ENCODE measurements at regions not wholly inside any gene's neighbourhood (a gene's known extent, or its start where the extent isn't known, plus 50 kb on each side); places are given as distances from the start of the nearest gene placed in this dataset.

GRCh38 chr9:118785456-118785855 is 583.8 kb downstream of the BRINP1 start:
- DNase-seq: no peak

GRCh38 chr9:118786877-118787276 is 582.4 kb downstream of the BRINP1 start:
- no peak for DNase-seq

GRCh38 chr9:118809160-118809625 is 560.0 kb downstream of the BRINP1 start:
- no peak for DNase-seq

GRCh38 chr9:118829334-118829733 is 539.9 kb downstream of the BRINP1 start:
- no peak for DNase-seq

- no peak for DNase-seq
Observed at GRCh38 chr9:118832371-118832770, 536.9 kb downstream of the BRINP1 start.

GRCh38 chr9:118836891-118837290 is 532.3 kb downstream of the BRINP1 start:
- DNase-seq: no peak

- no peak for DNase-seq
Observed at GRCh38 chr9:118871531-118871930, 497.7 kb downstream of the BRINP1 start.

- no peak for DNase-seq
Observed at GRCh38 chr9:118882684-118883083, 486.6 kb downstream of the BRINP1 start.

GRCh38 chr9:118883411-118883810 is 485.8 kb downstream of the BRINP1 start:
- DNase-seq: no peak

GRCh38 chr9:118891213-118891612 is 478.0 kb downstream of the BRINP1 start:
- DNase-seq: no peak

GRCh38 chr9:118896324-118897000 is 472.8 kb downstream of the BRINP1 start:
- no peak for DNase-seq

GRCh38 chr9:118918180-118918579 is 451.1 kb downstream of the BRINP1 start:
- no peak for DNase-seq

- DNase-seq: no peak
Observed at GRCh38 chr9:118928722-118929121, 440.5 kb downstream of the BRINP1 start.

- DNase-seq: no peak
Observed at GRCh38 chr9:118929287-118929686, 439.9 kb downstream of the BRINP1 start.

GRCh38 chr9:118931941-118932340 is 437.3 kb downstream of the BRINP1 start:
- DNase-seq: no peak

- no peak for DNase-seq
Observed at GRCh38 chr9:118938581-118938980, 430.7 kb downstream of the BRINP1 start.

- DNase-seq: no peak
Observed at GRCh38 chr9:118940473-118940872, 428.8 kb downstream of the BRINP1 start.

- DNase-seq: no peak
Observed at GRCh38 chr9:118946669-118947068, 422.6 kb downstream of the BRINP1 start.

GRCh38 chr9:118954857-118955256 is 414.4 kb downstream of the BRINP1 start:
- no peak for DNase-seq

GRCh38 chr9:118957585-118957984 is 411.6 kb downstream of the BRINP1 start:
- no peak for DNase-seq

- no peak for DNase-seq
Observed at GRCh38 chr9:118959366-118959765, 409.9 kb downstream of the BRINP1 start.

- no peak for DNase-seq
Observed at GRCh38 chr9:118961857-118962256, 407.4 kb downstream of the BRINP1 start.

GRCh38 chr9:118962426-118962825 is 406.8 kb downstream of the BRINP1 start:
- no peak for DNase-seq

GRCh38 chr9:118963674-118964073 is 405.6 kb downstream of the BRINP1 start:
- no peak for DNase-seq

GRCh38 chr9:118967901-118968300 is 401.3 kb downstream of the BRINP1 start:
- DNase-seq: no peak

Measured in central memory CD4-positive, alpha-beta T cell (primary cell).